SIG-M5 (cell line): ENCODE measurements at regions not wholly inside any gene's neighbourhood (a gene's known extent, or its start where the extent isn't known, plus 50 kb on each side); places are given as distances from the start of the nearest gene placed in this dataset.

Experiments used
- DNase-seq: peaks from one replicate; lab custom pipeline; 2025; lab: John Stamatoyannopoulos, UW

- DNase-seq = no peak
Observed at GRCh38 chr14:25101276-25101675, 51.3 kb upstream of the STXBP6 start.
